HG03565 (cell line): ENCODE measurements at regions not wholly inside any gene's neighbourhood (a gene's known extent, or its start where the extent isn't known, plus 50 kb on each side); places are given as distances from the start of the nearest gene placed in this dataset.

Source experiments
- ATAC-seq: cut with Tn5 transposase; IDR thresholded peaks from one replicate; pipeline ENCODE4 v1.9.1; 2021; ENCODE audit warnings: mild to moderate bottlenecking, moderate library complexity; ENCODE audit not compliant: unreplicated experiment

DNA sequence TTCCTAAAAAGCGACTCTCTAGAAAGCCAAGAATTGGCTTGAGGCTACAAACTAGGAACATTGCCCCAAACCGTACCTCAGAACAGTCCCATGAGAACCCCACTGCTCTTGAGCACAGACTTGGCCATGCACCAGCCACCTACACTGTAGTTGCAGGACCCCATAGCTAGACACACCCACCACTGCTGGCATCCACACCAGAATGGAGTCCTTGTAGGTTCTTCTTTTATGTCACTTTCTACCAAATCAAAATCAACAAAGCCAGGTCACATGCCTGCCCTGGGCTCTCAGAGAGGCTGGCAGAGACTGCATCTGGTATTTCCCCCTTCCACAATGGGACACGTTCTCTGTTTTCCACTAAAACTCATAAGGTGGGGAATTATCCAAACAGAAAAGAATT is 290.5 kb downstream of the SHOX2 start:
- ATAC-seq, result no peak

DNA sequence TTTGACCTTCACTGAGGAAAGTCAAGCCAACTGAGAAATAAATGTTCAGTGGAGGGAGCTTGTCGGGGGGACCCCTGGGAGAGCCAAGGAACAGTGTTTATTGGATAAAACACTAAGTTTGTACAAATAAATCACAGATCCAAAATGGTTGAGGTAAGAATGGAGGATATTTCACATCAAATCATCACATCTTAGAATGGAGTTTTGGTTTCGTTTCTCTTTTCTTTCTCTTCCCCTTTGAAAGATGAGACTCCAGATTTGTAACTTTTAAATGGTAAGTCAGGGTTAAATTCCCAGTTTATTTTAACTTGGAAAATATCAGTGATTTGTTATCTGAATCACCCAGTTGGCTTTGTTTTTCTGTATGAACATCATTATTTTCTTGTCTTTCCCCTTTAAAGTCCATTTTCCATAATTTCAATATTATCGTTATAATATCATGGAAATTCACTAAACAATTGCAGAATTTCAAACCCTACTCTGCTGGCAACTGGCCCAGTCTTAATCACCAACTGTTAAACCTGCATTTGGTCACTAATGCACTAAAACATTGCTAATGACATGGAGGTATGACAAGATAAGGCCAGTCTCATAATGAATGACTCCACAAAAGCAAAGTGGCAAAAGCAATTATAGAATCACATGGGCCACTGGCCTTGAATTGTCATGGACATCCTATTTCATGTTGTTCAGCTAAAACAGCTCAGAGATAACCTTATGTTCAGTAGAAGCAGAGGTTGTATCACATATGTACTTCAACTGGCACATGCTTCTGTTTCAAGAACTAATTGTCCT is 295.1 kb downstream of the SHOX2 start:
- no peak for ATAC-seq

DNA sequence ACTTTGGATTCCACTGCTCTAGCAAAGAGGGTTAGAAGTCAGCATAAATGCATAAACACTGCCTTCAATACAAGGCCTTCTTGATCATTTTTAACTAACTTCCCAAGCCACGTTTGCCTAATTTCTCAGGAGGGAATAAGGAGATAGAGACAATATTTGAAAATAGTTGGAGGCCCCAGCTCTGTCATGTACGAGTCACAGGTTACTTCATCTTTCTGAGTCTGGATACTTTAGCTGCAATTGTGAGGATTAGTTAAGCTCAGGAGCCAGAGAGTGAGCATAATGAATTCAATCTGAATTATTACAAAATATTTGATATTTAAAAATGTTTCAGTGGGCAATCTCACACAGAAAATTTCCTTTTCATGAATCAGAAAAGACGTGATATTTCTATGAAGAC is 298.9 kb downstream of the SHOX2 start:
- ATAC-seq, result no peak

DNA sequence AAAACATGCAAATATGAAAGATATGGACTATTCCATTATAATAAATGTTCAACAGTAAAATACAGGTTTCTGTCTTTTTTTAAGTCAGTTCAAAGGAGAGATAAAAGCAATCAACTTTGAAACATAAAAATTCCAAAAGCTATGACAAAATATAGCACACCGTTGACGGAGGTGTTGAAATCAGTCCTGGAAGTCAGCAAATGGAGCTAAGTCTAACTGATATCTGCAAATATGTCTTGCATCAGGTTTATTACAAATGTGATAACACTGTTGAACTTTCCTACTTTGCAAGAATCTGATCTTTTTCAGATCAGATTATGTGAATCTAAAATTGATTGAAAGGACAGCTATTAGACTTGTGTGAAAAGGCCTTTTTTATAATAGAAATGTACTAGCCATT is 300.7 kb downstream of the SHOX2 start:
- ATAC-seq, result no peak

DNA sequence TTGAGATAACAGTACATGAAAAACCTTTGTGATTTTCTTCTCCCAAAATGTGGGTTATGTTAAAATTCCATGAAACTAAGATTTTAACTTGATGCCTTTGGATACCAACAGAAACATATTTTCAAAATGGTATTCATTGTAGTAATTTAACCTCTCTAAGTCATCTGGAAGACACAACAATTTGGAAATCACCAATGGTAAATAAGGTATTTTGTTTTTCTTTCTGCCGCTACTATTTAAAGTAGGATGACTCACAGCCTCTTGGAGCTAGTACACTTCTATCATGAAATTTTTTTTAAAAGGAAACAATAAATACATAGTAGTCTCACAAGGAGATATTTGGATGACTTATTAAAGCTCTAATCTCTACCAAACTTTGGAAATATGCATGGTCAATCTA is 291.6 kb upstream of the VEPH1 start:
- no peak for ATAC-seq

DNA sequence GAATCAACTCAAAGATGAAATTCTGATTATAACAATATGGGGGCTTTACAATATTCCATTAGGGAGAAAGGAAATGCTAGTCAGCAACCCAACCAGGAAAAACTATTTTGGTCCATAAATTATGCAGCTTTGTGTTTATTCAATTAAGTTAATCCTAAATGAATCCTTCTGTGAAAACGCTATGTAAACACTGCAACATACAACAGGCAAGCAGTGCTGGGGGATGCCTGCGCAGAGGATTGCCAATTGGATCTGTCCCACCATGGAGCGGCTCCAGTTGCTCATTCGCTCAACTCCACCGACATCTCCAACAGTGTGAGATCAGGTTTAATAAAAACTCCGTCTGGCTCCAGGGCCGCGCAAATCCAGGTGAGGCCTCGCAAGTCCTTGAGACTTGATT is 290.5 kb upstream of the VEPH1 start:
- ATAC-seq, result no peak

DNA sequence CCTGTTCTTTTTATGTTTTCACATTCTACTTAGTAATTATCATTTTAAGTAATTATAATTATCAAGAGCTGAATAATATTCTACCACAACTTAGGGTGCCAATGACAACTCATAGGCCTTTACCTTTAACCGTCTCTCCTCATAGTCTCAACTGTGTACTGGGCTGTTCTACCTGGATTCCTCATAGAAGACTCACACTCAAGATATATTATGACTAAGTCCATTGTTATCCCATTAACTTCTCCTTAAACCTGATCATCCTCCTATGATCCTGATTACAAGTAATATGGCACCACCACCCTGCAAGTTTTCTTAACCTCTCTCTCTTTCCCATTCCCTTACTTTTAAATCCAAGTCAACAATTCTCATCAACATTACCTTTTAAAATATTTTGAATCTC is 285.9 kb upstream of the VEPH1 start:
- no peak for ATAC-seq

DNA sequence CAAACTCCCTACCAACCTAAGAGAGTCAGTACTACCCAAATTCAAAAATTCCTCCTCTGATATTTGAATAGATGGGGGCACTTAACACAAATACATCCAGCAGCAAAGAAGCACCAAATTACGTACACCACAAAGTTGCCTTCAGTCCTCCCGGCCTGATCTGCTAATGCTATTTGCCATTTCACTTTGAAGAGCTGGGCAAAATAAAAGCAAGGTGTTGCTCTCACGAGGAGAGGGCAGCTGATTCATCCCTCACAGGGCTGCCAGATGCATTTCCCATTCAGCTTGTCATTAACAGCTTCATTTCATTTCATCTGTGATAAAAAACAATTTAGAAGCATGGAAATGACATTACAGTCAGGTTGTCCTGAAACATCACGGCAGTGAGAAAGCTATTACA is 283.4 kb upstream of the VEPH1 start:
- ATAC-seq, result no peak

DNA sequence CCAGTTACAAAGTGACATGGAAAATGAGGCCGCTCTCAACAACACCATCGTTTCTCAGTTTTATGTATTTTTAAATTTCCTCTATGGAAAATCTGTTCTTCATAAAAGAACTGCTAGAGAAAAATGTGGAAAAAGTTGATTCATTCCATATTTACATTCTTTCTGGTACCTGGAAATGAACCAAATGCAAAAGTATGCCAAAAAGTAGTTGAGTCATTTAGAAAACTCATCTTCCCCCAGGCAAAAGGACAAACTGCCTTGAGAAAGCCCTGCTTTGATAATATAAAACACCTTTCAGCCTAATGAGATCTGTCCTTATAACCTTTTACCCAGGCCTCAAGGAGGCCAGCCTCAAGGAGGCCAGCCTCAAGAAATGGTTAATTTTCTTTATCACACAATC is 283.0 kb upstream of the VEPH1 start:
- ATAC-seq, result no peak

DNA sequence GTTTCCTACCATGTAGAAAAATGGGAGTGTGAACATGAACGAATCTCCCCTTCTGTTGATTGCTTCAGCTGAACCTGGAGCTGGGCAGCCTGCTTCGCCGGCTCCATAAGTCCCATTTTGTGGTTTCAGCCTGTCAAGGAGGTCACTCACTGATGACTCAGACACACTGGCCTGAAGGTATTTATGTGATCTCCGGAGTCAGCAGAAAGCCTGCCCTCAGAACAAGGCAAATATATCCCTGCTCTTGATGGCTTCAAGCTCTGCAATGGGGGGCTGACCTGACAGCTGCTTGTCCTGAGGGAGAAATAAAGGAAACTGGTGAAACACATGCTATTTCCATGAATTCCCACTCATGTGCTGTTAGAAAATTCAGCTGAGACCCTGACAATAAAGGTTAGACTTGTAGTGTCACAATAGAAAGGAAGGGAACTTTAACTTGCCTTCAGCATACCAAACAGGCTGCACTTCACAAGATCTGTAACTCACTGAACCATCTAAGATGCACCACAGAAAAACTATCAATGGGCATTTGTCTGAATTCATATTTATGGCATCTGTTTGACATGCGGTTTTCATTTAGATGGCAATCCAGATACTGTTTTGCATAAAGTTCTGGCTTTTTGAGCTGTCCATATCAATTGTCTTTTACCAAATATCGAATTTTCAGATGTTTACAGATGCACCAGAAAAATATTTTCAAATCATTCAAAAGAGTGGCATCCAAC is 282.0 kb upstream of the VEPH1 start:
- no peak for ATAC-seq

DNA sequence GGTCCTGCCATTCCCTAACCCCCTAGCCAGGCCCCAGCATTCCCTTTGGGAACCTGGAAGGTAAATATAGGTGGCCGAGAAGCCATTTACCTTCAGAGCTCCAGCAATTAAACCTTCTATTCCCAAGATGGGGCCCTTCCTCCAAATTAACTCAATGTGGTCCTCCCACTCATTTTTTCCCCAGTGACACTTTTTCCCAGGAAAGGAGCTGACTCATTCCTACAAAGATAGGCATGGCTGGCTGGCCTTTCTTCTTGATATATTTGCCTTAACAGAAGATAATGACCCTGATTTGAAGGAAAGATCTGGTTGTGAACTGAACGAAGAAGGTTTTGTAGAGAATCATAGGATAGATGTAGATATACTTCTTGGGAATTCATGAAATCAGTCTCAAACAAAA is 279.0 kb upstream of the VEPH1 start:
- ATAC-seq, result no peak

DNA sequence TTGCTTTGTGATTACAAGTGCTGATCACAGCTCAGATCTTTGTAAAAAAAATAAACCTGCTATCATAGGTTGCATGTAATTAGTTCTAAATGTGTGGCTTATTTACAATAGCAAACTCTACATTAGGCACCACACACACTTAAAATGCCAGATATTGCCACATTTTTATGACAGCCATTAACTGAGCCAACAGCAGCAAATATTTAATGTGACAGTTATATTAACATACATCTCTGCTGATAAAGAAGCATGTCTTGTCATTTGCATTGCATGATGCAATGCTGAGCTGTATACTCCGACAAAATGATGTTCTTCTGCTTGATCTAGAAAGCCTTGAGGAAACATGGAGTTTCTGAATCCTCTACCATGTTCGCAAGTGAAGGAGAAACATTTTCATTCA is 273.6 kb upstream of the VEPH1 start:
- no peak for ATAC-seq

DNA sequence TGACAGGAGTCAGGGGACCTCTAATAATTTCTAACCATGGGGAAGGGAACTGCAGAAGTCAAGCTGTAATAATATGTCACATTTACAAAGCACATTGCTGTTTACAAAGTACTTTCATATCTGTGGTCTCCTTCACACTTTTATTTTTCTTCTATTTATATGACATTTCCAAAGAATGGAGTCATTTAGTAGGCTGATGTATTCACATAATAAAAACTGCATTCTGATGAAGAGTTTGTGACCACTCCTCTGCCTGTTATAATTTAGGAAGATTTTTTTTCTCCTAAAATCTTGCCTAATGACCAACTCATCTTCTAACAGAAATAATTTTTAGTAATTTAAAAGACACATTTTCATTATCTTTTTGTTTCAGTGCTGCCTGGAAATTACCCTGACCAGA is 272.2 kb upstream of the VEPH1 start:
- ATAC-seq, result no peak

DNA sequence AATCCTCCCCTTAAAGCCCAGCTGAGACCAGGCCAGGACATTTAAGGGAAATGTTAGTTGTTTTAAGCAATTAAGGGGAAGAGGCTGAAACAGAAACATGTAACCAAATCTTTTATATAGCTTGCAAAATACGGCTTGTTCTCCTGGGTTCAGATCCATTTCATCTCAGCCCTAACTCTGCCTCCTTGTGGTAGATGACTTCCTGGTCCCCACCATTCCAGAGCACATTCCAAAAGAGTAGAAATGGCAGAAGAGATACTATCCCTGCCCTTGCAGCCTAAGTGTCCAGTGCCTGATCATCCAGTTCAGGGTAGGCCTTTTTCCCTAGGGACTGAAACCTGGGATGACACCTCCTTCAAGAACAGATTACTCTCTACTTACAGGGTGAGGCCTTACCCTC is 266.2 kb upstream of the VEPH1 start:
- ATAC-seq, result no peak

DNA sequence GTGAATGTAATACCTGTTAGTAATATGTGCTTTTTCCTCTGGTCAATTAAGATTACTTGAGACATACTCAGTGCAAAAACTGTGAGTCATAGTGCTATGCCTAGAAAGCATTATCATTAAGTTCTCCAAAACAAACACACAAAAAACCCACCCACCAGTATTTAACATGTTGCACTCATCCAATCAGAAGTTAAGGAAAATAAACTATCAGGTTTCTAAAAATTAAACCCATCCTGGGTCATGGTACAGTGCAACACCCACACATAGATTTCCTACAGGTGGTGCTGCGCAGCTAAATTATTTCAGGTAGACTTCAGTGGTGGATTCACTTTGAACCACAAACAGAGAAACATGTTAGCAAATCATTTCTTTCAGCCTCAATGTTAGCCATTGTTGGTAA is 264.4 kb upstream of the VEPH1 start:
- no peak for ATAC-seq

DNA sequence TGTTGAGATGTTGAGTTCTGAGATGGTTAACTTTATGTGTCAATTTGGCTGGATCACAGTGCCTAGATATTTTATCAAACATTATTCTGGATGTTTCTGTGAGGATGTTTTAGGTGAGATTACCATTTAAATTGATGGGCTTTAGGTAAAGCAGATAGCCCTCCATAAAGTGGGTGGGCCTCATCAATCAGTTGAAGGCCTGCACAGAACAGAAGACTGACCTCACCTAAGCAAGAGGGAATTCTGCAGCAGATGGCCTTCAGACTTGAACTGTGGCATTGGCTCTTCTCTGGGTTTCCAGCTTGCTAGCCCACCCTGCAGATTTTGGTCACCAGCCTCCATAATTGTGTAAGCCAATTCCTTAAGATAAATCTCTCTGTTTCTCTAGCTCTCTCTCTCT is 260.4 kb upstream of the VEPH1 start:
- ATAC-seq, result no peak

DNA sequence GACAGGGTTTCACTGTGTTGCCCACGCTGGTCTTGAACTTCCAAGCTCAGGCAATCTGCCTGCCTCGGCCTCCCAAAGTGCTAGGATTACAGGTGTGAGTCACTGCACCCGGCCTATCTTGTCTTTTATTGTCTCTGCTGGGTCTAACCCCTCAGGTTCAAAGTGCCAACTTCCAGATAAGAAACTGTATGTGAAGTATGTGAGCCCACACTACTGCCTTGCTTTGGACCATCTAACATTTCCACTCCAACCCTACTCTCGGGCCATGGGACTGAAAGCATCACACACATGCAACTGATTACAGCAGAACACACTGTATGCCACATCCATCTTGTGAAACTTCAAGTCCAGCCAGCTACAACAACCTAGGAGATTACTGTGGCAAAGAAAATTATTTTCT is 256.1 kb upstream of the VEPH1 start:
- no peak for ATAC-seq

DNA sequence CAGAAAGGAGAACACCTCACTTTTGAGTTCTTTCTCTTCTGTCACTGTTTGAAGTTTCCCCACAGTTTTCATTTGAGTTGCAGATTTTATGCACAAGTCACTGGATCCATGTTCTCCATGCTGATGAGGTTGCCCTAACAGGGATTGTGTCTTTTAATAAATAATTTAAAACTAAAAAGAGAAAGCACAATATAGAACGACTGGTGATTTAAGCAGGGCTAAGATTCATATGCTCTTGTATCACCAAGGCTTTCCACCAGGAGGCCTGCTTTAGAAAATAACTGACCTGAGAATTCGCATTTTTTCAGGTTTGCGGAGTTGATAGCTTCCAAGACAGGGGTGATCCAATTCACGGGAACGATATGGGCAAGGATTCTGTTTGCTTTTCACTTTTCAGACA is 252.0 kb upstream of the VEPH1 start:
- no peak for ATAC-seq

DNA sequence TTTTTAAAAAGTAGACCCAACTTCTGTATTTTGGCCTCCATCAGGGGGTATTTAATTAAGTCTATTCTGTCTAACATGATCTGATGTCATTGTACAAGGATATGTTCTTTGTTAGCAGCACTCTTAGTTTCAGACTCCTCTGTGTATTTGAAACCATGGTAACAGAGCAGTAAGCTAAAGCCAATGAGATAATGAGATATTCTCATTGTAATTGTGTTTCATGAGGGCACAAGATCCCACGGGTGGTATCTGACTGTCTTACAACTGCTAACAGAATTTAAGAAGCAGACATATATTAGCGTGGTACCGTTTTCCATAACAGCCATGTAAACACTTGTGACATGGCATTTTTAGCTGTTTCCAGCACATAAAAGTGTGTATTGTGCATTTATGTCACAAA is 251.2 kb upstream of the VEPH1 start:
- no peak for ATAC-seq

DNA sequence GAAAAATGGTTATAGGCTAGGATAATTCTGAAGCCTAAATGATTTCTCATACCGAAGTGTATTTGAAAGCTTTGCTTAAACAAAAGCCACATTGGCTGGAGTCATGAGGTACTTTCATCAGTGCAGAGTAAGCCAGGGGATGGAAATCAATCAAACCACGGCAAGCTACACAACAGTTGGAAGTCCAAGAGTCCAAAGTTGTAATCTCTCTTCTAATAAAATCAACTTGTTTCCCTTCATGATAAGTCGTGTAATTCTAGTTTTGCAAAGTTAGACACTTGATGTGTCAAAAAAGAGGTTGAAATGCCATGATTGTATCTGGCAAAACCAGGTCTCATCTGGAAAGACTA is 250.5 kb upstream of the VEPH1 start:
- ATAC-seq, result no peak

DNA sequence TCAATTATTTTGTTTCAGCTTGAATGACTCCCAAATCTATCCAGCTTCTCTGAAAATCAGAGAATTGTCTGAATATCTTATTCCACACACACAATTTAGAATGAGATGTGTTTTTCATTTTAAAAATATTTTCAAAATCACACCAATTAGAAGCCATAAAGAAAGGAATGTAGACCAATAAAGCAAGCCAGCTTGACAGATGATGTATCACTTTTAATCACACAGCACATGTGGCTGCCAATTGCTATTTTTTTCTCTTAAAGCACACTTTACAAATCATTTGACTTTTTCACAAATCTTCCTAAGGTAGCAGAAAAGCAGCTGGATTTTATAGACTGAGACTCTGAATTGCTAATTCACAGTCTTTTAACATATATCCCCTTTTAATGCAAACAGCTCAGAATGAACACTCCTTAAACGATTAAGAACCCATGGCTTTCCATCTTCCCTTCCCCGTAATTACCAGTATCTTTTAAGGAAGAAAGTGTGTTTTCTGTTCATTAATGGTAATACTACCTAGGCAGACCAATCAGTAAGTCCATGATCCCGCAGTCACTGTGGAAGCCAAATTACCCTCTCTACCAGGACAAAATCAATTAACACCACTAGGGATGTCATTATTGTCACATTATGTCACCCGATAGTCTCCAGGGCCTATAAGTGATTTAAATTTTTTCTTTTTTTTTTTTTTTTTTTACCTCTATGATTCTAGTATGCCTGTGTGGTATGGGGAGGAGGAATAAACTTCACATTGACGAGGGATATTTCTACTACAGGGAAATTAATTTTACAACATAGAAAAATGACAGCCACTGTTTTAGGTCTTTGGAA is 250.0 kb upstream of the VEPH1 start:
- ATAC-seq, result no peak

DNA sequence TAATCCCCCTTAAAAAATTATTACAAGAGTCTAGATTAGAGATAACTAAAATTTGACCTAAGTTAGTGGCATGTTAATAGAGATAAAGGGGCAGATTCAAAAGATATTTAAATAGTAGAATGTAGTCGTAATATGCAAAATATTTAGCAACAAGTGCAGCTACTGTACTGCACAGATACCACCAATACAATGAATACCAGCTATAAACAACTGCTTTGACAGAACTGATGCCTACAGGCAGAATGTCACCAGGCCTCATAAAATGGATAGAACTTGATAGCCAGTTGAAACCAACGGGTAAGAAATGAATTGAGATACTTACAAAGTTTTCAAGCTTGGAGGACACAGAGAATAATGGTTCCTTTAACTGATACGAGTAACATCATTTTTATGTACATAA is 249.3 kb upstream of the VEPH1 start:
- no peak for ATAC-seq
